HG02981 (cell line): ENCODE measurements at regions not wholly inside any gene's neighbourhood (a gene's known extent, or its start where the extent isn't known, plus 50 kb on each side); places are given as distances from the start of the nearest gene placed in this dataset.

Experiments
- ATAC-seq: cut with Tn5 transposase; IDR thresholded peaks from one replicate; pipeline ENCODE4 v1.9.1; 2021; ENCODE audit warnings: mild to moderate bottlenecking, moderate library complexity; ENCODE audit not compliant: unreplicated experiment

- no peak for ATAC-seq
Measured at GRCh38 chr16:86710602-86710950, 132.2 kb downstream of the FOXL1 start.

GRCh38 chr16:86712158-86713009 lies 134.0 kb downstream of the FOXL1 start:
- no peak for ATAC-seq

- ATAC-seq = no peak
Measured at GRCh38 chr16:86713021-86713631, 134.8 kb downstream of the FOXL1 start.

GRCh38 chr16:86714166-86714565 lies 135.8 kb downstream of the FOXL1 start:
- ATAC-seq = no peak

GRCh38 chr16:86716649-86717048 lies 138.3 kb downstream of the FOXL1 start:
- ATAC-seq = no peak

- no peak for ATAC-seq
Measured at GRCh38 chr16:86718118-86718517, 139.8 kb downstream of the FOXL1 start.

- ATAC-seq = no peak
Measured at GRCh38 chr16:86722970-86723369, 144.6 kb downstream of the FOXL1 start.

- no peak for ATAC-seq
Measured at GRCh38 chr16:86723689-86724088, 145.3 kb downstream of the FOXL1 start.

GRCh38 chr16:86725401-86725800 lies 147.1 kb downstream of the FOXL1 start:
- no peak for ATAC-seq

- no peak for ATAC-seq
Measured at GRCh38 chr16:86726340-86726739, 148.0 kb downstream of the FOXL1 start.

- no peak for ATAC-seq
Measured at GRCh38 chr16:86727131-86727530, 148.8 kb downstream of the FOXL1 start.

GRCh38 chr16:86727632-86728031 lies 149.3 kb downstream of the FOXL1 start:
- ATAC-seq = no peak

GRCh38 chr16:86729686-86730085 lies 151.3 kb downstream of the FOXL1 start:
- ATAC-seq = no peak

- no peak for ATAC-seq
Measured at GRCh38 chr16:86730086-86730485, 151.7 kb downstream of the FOXL1 start.

GRCh38 chr16:86730597-86730996 lies 152.2 kb downstream of the FOXL1 start:
- ATAC-seq = no peak

- no peak for ATAC-seq
Measured at GRCh38 chr16:86732621-86733295, 154.4 kb downstream of the FOXL1 start.

- no peak for ATAC-seq
Measured at GRCh38 chr16:86733546-86734254, 155.4 kb downstream of the FOXL1 start.

GRCh38 chr16:86734543-86735460 lies 156.5 kb downstream of the FOXL1 start:
- ATAC-seq = no peak

GRCh38 chr16:86735727-86736126 lies 157.4 kb downstream of the FOXL1 start:
- ATAC-seq = no peak

GRCh38 chr16:86736502-86736901 lies 158.2 kb downstream of the FOXL1 start:
- ATAC-seq = no peak
